ENCODE measurements at regions not wholly inside any gene's neighbourhood (a gene's known extent, or its start where the extent isn't known, plus 50 kb on each side); places are given as distances from the start of the nearest gene placed in this dataset.
A peak's percentile ranks its signal among the peaks of the same experiment; 100 is the strongest.

GRCh38 chr2:18799397-18799796, 210.0 kb upstream of the NT5C1B start:
- Histone ChIP-seq H2BK20ac (ENCODE audit: low read depth, low read length) (no peak overlapping the region), H3K4me3 (ENCODE audit: insufficient read depth, low read depth, low read length) (no peak overlapping the region), H3K27ac (ENCODE audit: insufficient read depth, low read length) (no peak overlapping the region), H3K27me3 (ENCODE audit: control insufficient read depth, insufficient read depth, low read length) (no peaks in the 10 kb centered on the region), H3K4me1 (ENCODE audit: control insufficient read depth, insufficient read depth, low read length) (no peaks in the 10 kb centered on the region), H2AK5ac (ENCODE audit: low read depth, low read length) (no peak overlapping the region), H2BK15ac (ENCODE audit: low read depth, low read length) (no peak overlapping the region), H4K5ac (ENCODE audit: low read depth, low read length) (no peak overlapping the region), H3K56ac (ENCODE audit: extremely low read depth, insufficient read depth, low read length) (no peak overlapping the region), H3K9me3 (ENCODE audit: control insufficient read depth, insufficient read depth, low read length) (no peaks in the 10 kb centered on the region), H3K79me1 (ENCODE audit: low read depth in 1 of 2, low read length in 2 of 2) (no peaks in the 10 kb centered on the region), H3K4ac (ENCODE audit: low read depth, low read length) (no peak overlapping the region), H2AK9ac (replicated peaks; ENCODE audit: low read depth, low read length, poor library complexity) (no peak overlapping the region), H3K9ac (ENCODE audit: low read depth, low read length) (no peak overlapping the region), H2AFZ (replicated peaks; ENCODE audit: low read length, poor library complexity) (no peak overlapping the region), H4K8ac (ENCODE audit: low read depth in 2 of 2, low read length in 2 of 2) (no peak overlapping the region), H3K23ac (ENCODE audit: low read depth, low read length) (no peak overlapping the region), H4K91ac (ENCODE audit: insufficient read depth, low read depth, low read length) (no peak overlapping the region), H3K9me1 (ENCODE audit: insufficient read depth, low read length) (no peaks in the 10 kb centered on the region), H2BK5ac (ENCODE audit: low read depth, low read length, poor library complexity, severe bottlenecking) (no peak overlapping the region), H3K36me3 (ENCODE audit: control insufficient read depth, insufficient read depth, low read length) (no peaks in the 10 kb centered on the region), H3K14ac (replicated peaks; ENCODE audit: low read depth, low read length) (no peak overlapping the region), H4K20me1 (ENCODE audit: insufficient read depth, low read length) (no peaks in the 10 kb centered on the region), H3K4me2 (ENCODE audit: low read depth, low read length) (no peak overlapping the region), H3K18ac (ENCODE audit: low read depth, low read length) (no peak overlapping the region), H2BK120ac (ENCODE audit: low read depth, low read length) (no peak overlapping the region)
- DNase-seq (peak; percentile 50), ATAC-seq (ENCODE audit: low read depth) (no peak)
- TF ChIP-seq BHLHE40 (IDR thresholded peaks at IDR 0.05; ENCODE audit: low read depth, low read length) (no peak), ELK1 (IDR thresholded peaks at IDR 0.05; ENCODE audit: borderline replicate concordance, low read depth, low read length) (no peak), RCOR1 (IDR thresholded peaks at IDR 0.05; ENCODE audit: insufficient replicate concordance, low read length) (no peak), MXI1 (IDR thresholded peaks at IDR 0.05; ENCODE audit: borderline replicate concordance, low read depth, low read length) (no peak), RFX5 (IDR thresholded peaks at IDR 0.05; ENCODE audit: low read depth, low read length) (no peak), MAZ (IDR thresholded peaks at IDR 0.05; ENCODE audit: borderline replicate concordance, low read depth, low read length) (no peak), MAFK (IDR thresholded peaks at IDR 0.05; ENCODE audit: low read depth, low read length) (no peak), CHD1 (IDR thresholded peaks at IDR 0.05; ENCODE audit: low read depth, low read length) (no peak), SMC3 (IDR thresholded peaks at IDR 0.05; ENCODE audit: low read depth, low read length) (no peak), RAD21 (IDR thresholded peaks at IDR 0.05; ENCODE audit: low read length) (no peak), FOS (IDR thresholded peaks at IDR 0.05; ENCODE audit: low read depth, low read length) (no peak), POLR2A (IDR thresholded peaks at IDR 0.05; ENCODE audit: low read depth, low read length) (no peak), USF2 (IDR thresholded peaks at IDR 0.05; ENCODE audit: low read depth, low read length) (no peak), NFE2L2 (IDR thresholded peaks at IDR 0.05; ENCODE audit: low read depth, low read length) (no peak), CEBPB (IDR thresholded peaks at IDR 0.05; ENCODE audit: low read depth, low read length) (no peak), CTCF (conservative IDR thresholded peaks at IDR 0.05; ENCODE audit: low read depth, low read length) (no peak)
- CTCF ChIA-PET: interaction anchor here (0.5 kb wide), 1 partner anchor 1103 kb away, joined by 4 read pairs; no protein-coding TSS in a partner anchor
- WGBS, 2 experiments (ENCODE audit: extremely low coverage in 2 of 2, insufficient read length in 1 of 2): no CpG with 5 or more reads among the region's 2 CpGs
- dilution Hi-C loops (cut with HindIII; ENCODE audit: low sequenced_read_pairs, unreplicated experiment) (no loop called here), intact Hi-C loops (cut with micrococcal nuclease) (no loop called here), in situ Hi-C loops (cut with MboI; ENCODE audit: low sequenced_read_pairs) (no loop called here)
- BruUV-seq (replicated peaks): no TSS peak
- POLR2A ChIA-PET (ENCODE audit: unreplicated experiment): no interaction called here

Measured in IMR-90 (cell line).